ENCODE measurements at regions not wholly inside any gene's neighbourhood (a gene's known extent, or its start where the extent isn't known, plus 50 kb on each side); places are given as distances from the start of the nearest gene placed in this dataset.
A peak's percentile ranks its signal among the peaks of the same experiment; 100 is the strongest.
"Not testable (repeated sequence)": the region's sequence is repeated elsewhere in the genome, so short reads cannot be mapped to it uniquely, and the experiment has no call there.

DNA sequence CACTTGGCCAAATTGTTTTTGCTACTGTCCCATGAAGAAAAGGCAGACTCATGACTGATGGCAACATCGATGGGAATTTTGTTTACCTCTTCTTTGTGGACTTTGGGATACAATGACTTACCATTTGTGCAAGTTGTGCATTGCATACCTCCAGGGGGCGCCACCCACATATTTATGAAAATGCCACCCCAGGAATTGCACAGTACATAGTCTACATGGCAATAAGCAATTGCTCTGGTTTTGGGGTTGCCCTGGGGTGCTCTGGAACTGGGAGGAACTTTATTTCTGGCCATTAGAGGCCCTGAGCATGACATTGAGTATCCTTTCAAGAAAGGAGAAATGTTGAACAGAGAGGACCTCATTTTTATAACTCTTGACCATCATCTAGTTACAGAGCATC is 109.1 kb upstream of the ZNF195 start:
- DNase-seq; H3K4me3 ChIP-seq; H3K79me2 ChIP-seq (ENCODE audit: insufficient read depth); H3K27ac ChIP-seq; H3F3A ChIP-seq (ENCODE audit: insufficient read depth); H3K9me2 ChIP-seq (ENCODE audit: insufficient read depth); H3K36me3 ChIP-seq (ENCODE audit: low read depth); in situ Hi-C loops (cut with MboI); H3K4me1 ChIP-seq (ENCODE audit: insufficient read depth); H3K27me3 ChIP-seq (replicated peaks; ENCODE audit: insufficient read depth); H3K9ac ChIP-seq; H4K20me1 ChIP-seq (ENCODE audit: insufficient read depth); H2AFZ ChIP-seq; H3K4me2 ChIP-seq (ENCODE audit: unreplicated experiment); H3K9me3 ChIP-seq (ENCODE audit: low read depth): not testable (repeated sequence)
- 28 to 37% methylated on average over 2 of the region's 2 CpGs for WGBS, 2 experiments (ENCODE audit: low coverage in 1 of 2, low lambda C conversion rate in 2 of 2, missing lambda C conversion rate in 2 of 2)

DNA sequence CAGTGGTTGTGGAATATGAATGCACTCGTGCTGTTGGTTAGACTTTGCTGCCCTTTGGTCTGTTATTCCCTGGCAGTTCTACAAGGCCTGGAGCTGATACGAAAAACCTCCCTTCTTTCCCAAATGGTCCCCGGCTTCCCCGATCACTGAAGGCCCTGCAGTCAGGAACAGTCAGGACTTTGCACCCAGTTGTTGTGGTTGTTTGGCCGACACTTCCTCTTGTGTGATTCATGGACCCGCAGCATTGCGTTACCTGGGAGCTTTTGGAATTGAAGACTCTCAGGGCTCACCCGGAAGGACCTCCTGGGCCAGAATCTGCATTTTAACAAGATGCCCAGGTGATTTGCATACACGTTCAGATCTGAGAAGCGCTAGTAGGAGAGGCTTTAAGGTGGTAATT is 106.8 kb upstream of the ZNF195 start:
- in situ Hi-C loops (cut with MboI); H2AFZ ChIP-seq; H3K9me2 ChIP-seq (ENCODE audit: insufficient read depth); H3K4me3 ChIP-seq; H3K9me3 ChIP-seq (ENCODE audit: low read depth); DNase-seq; H3K4me2 ChIP-seq (ENCODE audit: unreplicated experiment); H3K27me3 ChIP-seq (replicated peaks; ENCODE audit: insufficient read depth); H3K36me3 ChIP-seq (ENCODE audit: low read depth); H3K9ac ChIP-seq; H3K4me1 ChIP-seq (ENCODE audit: insufficient read depth); H3F3A ChIP-seq (ENCODE audit: insufficient read depth); H4K20me1 ChIP-seq (ENCODE audit: insufficient read depth); H3K27ac ChIP-seq; H3K79me2 ChIP-seq (ENCODE audit: insufficient read depth): not testable (repeated sequence)
- WGBS, 2 experiments (ENCODE audit: low coverage in 1 of 2, low lambda C conversion rate in 2 of 2, missing lambda C conversion rate in 2 of 2), result 18% methylated on average over 10 of the region's 10 CpGs

DNA sequence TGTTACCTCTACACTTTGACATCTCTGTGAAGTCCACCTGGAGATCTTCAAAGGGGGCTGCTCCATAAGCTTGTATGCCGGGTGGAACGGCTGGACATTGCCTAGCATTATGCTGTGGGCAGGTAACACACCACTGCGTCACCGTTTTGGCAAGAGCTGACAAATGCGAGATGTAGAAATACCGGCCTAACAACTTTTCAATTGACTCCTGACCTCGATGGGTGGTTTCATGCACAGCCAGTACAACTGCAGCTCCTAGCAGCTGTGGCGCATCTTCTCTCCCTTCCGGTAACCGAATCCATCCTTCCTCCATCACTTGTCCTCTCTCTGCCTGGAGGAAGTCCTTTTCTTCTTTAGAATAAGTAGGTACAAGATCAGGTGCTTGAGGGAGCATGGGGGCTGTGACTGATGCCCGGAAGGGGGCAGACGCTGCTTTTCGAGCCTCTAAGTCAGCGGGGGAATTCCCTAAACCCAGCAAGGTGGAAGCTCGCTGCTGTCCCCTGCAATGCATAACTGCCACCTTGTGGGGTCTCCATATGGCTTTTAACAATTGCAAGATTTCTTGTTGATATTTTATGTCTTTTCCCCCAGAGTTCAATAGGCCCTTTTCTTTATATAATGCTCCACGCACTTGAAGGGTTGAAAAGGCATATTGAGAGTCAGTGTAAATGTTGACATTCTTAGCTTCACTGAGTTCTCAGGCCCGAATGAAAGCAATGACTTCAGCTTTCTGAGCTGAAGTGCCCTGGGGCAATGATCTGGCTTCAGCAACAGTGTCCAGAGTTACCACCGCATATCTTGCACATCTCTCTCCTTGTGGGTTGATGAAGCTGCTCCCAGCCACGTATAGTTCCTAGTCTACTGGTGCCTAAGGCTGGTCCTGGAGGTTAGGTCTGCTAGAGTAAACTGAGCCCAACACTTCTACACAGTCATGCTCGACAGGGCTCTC is 98.3 kb upstream of the ZNF195 start:
- H3K9ac ChIP-seq; H3K9me2 ChIP-seq (ENCODE audit: insufficient read depth); H3K79me2 ChIP-seq (ENCODE audit: insufficient read depth); H3K27me3 ChIP-seq (replicated peaks; ENCODE audit: insufficient read depth); H3K4me1 ChIP-seq (ENCODE audit: insufficient read depth); H3K4me3 ChIP-seq; H2AFZ ChIP-seq; H3K36me3 ChIP-seq (ENCODE audit: low read depth); in situ Hi-C loops (cut with MboI); H3F3A ChIP-seq (ENCODE audit: insufficient read depth); H4K20me1 ChIP-seq (ENCODE audit: insufficient read depth); H3K9me3 ChIP-seq (ENCODE audit: low read depth); H3K27ac ChIP-seq; H3K4me2 ChIP-seq (ENCODE audit: unreplicated experiment): not testable (repeated sequence)
- WGBS, 2 experiments (ENCODE audit: low coverage in 1 of 2, low lambda C conversion rate in 2 of 2, missing lambda C conversion rate in 2 of 2), result 51 to 62% methylated on average over 18 to 20 of the region's 20 CpGs
- DNase-seq, result peak; percentile 12

DNA sequence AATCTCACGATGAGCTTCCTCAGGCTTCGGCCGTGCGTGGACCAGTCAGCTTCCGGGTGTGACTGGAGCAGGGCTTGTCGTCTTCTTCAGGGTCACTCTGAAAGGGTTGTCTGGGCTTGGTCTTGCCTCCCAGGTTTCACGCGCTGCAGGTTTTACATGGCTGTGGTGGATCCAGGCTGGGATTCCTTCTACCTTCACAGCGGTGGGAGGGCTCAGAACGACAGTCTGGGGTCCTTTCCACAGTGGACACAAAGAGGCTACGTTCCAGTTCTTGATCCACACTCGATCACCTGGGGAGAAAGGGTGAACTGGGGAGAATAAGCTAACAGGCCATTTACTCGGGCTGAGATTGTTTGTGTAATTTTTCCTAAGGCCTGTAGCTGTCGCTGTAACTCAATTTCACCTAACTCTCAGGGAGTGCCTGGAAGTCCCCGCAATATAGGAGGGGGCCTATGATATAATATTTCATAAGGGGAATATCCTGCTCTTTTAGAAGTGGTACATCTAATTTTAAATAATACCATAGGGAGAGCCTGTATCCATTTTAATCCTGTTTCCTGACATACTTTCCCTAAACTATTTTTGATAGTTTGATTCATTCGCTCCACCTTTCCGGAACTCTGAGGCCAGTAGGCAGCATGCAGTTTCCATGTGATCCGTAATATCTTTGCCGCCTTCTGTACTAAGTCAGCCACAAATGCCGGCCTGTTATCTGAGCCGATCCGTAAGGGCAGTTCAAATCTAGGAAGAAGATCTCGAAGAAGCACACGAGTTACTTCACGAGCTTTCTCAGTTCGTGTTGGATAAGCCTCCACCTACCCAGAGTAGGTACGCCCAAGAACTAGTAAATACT is 97.4 kb upstream of the ZNF195 start:
- H3F3A ChIP-seq (ENCODE audit: insufficient read depth); H3K27me3 ChIP-seq (replicated peaks; ENCODE audit: insufficient read depth); in situ Hi-C loops (cut with MboI); H3K9me3 ChIP-seq (ENCODE audit: low read depth); H3K9ac ChIP-seq; H3K4me1 ChIP-seq (ENCODE audit: insufficient read depth); H3K4me3 ChIP-seq; H3K36me3 ChIP-seq (ENCODE audit: low read depth); H3K9me2 ChIP-seq (ENCODE audit: insufficient read depth); H3K79me2 ChIP-seq (ENCODE audit: insufficient read depth); H3K4me2 ChIP-seq (ENCODE audit: unreplicated experiment); H3K27ac ChIP-seq; H2AFZ ChIP-seq; DNase-seq; H4K20me1 ChIP-seq (ENCODE audit: insufficient read depth): not testable (repeated sequence)
- WGBS, 2 experiments (ENCODE audit: low coverage in 1 of 2, low lambda C conversion rate in 2 of 2, missing lambda C conversion rate in 2 of 2), result 49 to 55% methylated on average over 24 to 27 of the region's 27 CpGs

DNA sequence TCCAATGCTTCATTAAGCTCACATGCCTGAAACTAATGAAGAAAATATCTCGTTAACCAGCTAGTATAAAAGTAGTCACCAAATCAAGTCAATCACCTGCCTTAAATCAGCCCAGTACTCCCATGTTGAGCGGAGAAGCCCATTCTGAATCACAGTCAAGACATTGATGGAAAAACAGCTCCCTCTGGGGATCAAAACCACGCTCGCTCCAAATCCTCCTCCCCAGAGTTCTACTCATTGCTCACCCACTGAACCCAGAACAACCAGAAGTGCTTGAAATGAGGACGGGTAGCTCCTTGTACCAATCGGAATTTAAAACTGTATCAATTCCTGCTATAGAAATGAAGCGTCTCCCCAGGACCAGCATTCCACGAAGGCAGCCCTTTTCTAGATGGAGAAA is 90.0 kb upstream of the ZNF195 start:
- 35 to 40% methylated on average over 8 of the region's 8 CpGs for WGBS, 2 experiments (ENCODE audit: low coverage in 1 of 2, low lambda C conversion rate in 2 of 2, missing lambda C conversion rate in 2 of 2)
- in situ Hi-C loops (cut with MboI), result loop anchor here (25.0 kb wide), 1 partner anchor 343 kb away; the partner anchor contains the start of gene PGAP2

DNA sequence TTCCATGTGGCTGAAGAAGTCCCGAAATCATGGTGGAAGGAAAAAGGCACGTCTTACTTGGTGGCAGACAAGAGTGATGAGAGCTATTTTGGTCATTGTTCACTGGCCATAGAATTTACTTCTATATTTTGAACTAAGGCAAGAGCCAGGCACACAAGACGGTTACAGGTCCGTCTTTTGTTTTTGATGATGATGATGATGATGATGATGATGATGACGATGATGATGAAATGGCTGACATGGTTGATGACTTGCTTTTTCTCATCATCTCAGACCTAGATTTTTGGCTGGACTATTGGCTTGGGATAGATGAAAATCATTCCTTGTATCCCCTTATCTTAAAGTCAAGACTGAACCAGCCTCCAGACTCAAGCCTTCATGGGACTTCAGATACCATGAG is 88.7 kb upstream of the ZNF195 start:
- in situ Hi-C loops (cut with MboI), result loop anchor here (25.0 kb wide), 1 partner anchor 345 kb away; the partner anchor contains the start of gene PGAP2
- H3K9me3 ChIP-seq (ENCODE audit: low read depth); H3K4me1 ChIP-seq (ENCODE audit: insufficient read depth); H3K79me2 ChIP-seq (ENCODE audit: insufficient read depth); H3K36me3 ChIP-seq (ENCODE audit: low read depth); DNase-seq; H3K4me3 ChIP-seq; H4K20me1 ChIP-seq (ENCODE audit: insufficient read depth); H3K27me3 ChIP-seq (replicated peaks; ENCODE audit: insufficient read depth); H3K4me2 ChIP-seq (ENCODE audit: unreplicated experiment); H2AFZ ChIP-seq; H3K9ac ChIP-seq; H3K27ac ChIP-seq; H3K9me2 ChIP-seq (ENCODE audit: insufficient read depth); H3F3A ChIP-seq (ENCODE audit: insufficient read depth): not testable (repeated sequence)
- WGBS, 2 experiments (ENCODE audit: low coverage in 1 of 2, low lambda C conversion rate in 2 of 2, missing lambda C conversion rate in 2 of 2), result 51 to 58% methylated on average over 5 of the region's 5 CpGs

More for the DNA sequence above, 90.0 kb upstream of the ZNF195 start:
- not testable (repeated sequence) for H3K27ac ChIP-seq; DNase-seq; H3F3A ChIP-seq (ENCODE audit: insufficient read depth); H3K4me1 ChIP-seq (ENCODE audit: insufficient read depth); H3K36me3 ChIP-seq (ENCODE audit: low read depth); H3K9me3 ChIP-seq (ENCODE audit: low read depth); H3K79me2 ChIP-seq (ENCODE audit: insufficient read depth); H3K9ac ChIP-seq; H3K4me3 ChIP-seq; H4K20me1 ChIP-seq (ENCODE audit: insufficient read depth); H3K9me2 ChIP-seq (ENCODE audit: insufficient read depth); H3K27me3 ChIP-seq (replicated peaks; ENCODE audit: insufficient read depth); H3K4me2 ChIP-seq (ENCODE audit: unreplicated experiment); H2AFZ ChIP-seq

DNA sequence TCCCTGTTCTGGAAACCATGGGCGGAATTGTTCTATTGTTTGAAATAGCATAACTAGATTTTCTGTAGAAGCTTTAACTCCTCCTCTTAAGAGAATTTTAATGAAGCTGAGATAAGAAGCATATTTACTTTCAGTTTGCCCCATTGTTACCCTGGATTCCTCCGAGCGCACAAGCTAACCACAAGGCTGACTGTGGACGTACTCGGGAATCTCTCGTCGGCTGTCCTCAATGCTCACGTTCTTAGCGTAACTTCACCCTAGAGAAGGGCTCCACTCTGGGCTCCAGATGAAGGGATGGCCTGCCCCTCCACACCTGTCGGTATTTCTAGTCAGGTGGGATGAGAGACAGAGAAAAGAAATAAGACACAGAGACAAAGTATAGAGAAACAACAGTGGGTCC is 76.7 kb upstream of the ZNF195 start:
- H3K27ac ChIP-seq; H3K9me2 ChIP-seq (ENCODE audit: insufficient read depth); H3K79me2 ChIP-seq (ENCODE audit: insufficient read depth); H3K9me3 ChIP-seq (ENCODE audit: low read depth); H3K36me3 ChIP-seq (ENCODE audit: low read depth); H3K27me3 ChIP-seq (replicated peaks; ENCODE audit: insufficient read depth); H3K9ac ChIP-seq; H2AFZ ChIP-seq; H3K4me1 ChIP-seq (ENCODE audit: insufficient read depth); H4K20me1 ChIP-seq (ENCODE audit: insufficient read depth); H3K4me3 ChIP-seq; DNase-seq; H3F3A ChIP-seq (ENCODE audit: insufficient read depth); H3K4me2 ChIP-seq (ENCODE audit: unreplicated experiment): not testable (repeated sequence)
- WGBS, 2 experiments (ENCODE audit: low coverage in 1 of 2, low lambda C conversion rate in 2 of 2, missing lambda C conversion rate in 2 of 2), result 93 to 96% methylated on average over 10 of the region's 10 CpGs
- in situ Hi-C loops (cut with MboI), result loop anchor here (25.0 kb wide), 1 partner anchor 357 kb away; the partner anchor contains the start of gene PGAP2

Measured in GM23248 (cell line).